Loucy (cell line): ENCODE measurements at regions not wholly inside any gene's neighbourhood (a gene's known extent, or its start where the extent isn't known, plus 50 kb on each side); places are given as distances from the start of the nearest gene placed in this dataset.

Source experiments
- H2AFZ ChIP-seq: fragments of 200-600 bp; sonication (generic); 2 replicates; pipeline ENCODE4 v1.6.0; 2016; ENCODE audit warnings: antibody characterized with exemption, mild to moderate bottlenecking, low read length, moderate library complexity
- H3F3A ChIP-seq: fragments of 200-600 bp; 2 replicates; pipeline ENCODE4 v1.6.0; 2016; ENCODE audit warnings: antibody characterized with exemption, low read depth, mild to moderate bottlenecking
- H3K27me3 ChIP-seq: fragments of 200-600 bp; sonication (generic); 2 replicates; pipeline ENCODE4 v1.6.1; 2014; ENCODE audit warnings: low read length, mild to moderate bottlenecking; ENCODE audit not compliant: insufficient read depth, poor library complexity, severe bottlenecking
- H3K36me3 ChIP-seq: fragments of 200-600 bp; sonication (generic); 2 replicates; pipeline ENCODE4 v1.6.1; 2016; ENCODE audit warnings: low read length; ENCODE audit not compliant: insufficient read depth
- H3K4me1 ChIP-seq: fragments of 200-600 bp; sonication (generic); 2 replicates; pipeline ENCODE4 v1.5.1; 2014; ENCODE audit warnings: low read length, mild to moderate bottlenecking; ENCODE audit not compliant: insufficient read depth, poor library complexity, severe bottlenecking
- H3K4me2 ChIP-seq: fragments of 200-600 bp; sonication (generic); 2 replicates; pipeline ENCODE4 v1.6.0; 2014; ENCODE audit warnings: antibody characterized with exemption, low read length, low read depth, mild to moderate bottlenecking; ENCODE audit not compliant: poor library complexity, severe bottlenecking
- H3K4me3 ChIP-seq: fragments of 200-600 bp; sonication (generic); 2 replicates; pipeline ENCODE4 v1.5.1; 2014; ENCODE audit warnings: low read length, mild to moderate bottlenecking, mixed read lengths; ENCODE audit not compliant: poor library complexity, severe bottlenecking
- H3K79me2 ChIP-seq: fragments of 200-600 bp; sonication (generic); 2 replicates; pipeline ENCODE4 v1.6.1; 2014; ENCODE audit warnings: low read length; ENCODE audit not compliant: insufficient read depth
- H3K9ac ChIP-seq: fragments of 200-600 bp; sonication (generic); 2 replicates; pipeline ENCODE4 v1.6.0; 2014; ENCODE audit warnings: mild to moderate bottlenecking, low read depth, low read length, moderate library complexity; ENCODE audit not compliant: poor library complexity, severe bottlenecking
- H3K9me2 ChIP-seq: fragments of 200-600 bp; sonication (generic); replicated peaks from 2 replicates; pipeline ENCODE4 v1.6.1; 2016; ENCODE audit warnings: low read depth, low read length, mixed read lengths
- H3K9me3 ChIP-seq: fragments of 200-600 bp; sonication (generic); 2 replicates; pipeline ENCODE4 v1.6.1; 2014; ENCODE audit warnings: mild to moderate bottlenecking, antibody characterized with exemption, low read length, low read depth; ENCODE audit not compliant: insufficient read depth
- H4K20me1 ChIP-seq: fragments of 200-600 bp; sonication (generic); 2 replicates; pipeline ENCODE4 v1.6.0; 2014; ENCODE audit warnings: antibody characterized with exemption, low read length, mild to moderate bottlenecking; ENCODE audit not compliant: insufficient read depth, poor library complexity, severe bottlenecking
- CTCF ChIP-seq: fragments of 200-600 bp; sonication (generic); conservative IDR thresholded peaks from 2 replicates; pipeline ENCODE4 v1.5.1; 2014; ENCODE audit warnings: mild to moderate bottlenecking, antibody characterized with exemption, low read length
- EZH2phosphoT487 ChIP-seq: fragments of 200-600 bp; IDR thresholded peaks from 2 replicates; pipeline ENCODE4 v1.6.1; 2018; ENCODE audit warnings: antibody characterized with exemption, mild to moderate bottlenecking, moderate library complexity, borderline replicate concordance

- Histone ChIP-seq H3K9me2 (no peaks in the 10 kb centered on the region), H3K9ac (no peak overlapping the region), H4K20me1 (no peaks in the 10 kb centered on the region), H3K4me3 (no peak overlapping the region), H3K9me3 (no peaks in the 10 kb centered on the region), H3F3A (no peaks in the 10 kb centered on the region), H3K4me1 (no peaks in the 10 kb centered on the region), H3K79me2 (no peaks in the 10 kb centered on the region), H3K36me3 (no peaks in the 10 kb centered on the region), H3K4me2 (no peak overlapping the region), H3K27me3 (no peaks in the 10 kb centered on the region), H2AFZ (no peak overlapping the region)
- TF ChIP-seq EZH2phosphoT487 (no peak), CTCF (no peak)
Measured at GRCh38 chr13:105972811-105973590, 562.5 kb downstream of the EFNB2 start.

GRCh38 chr13:105972306-105972721, 563.1 kb downstream of the EFNB2 start:
- H3K79me2 ChIP-seq = no peaks in the 10 kb centered on the region
- no peaks in the 10 kb centered on the region for H3K9me3 ChIP-seq
- no peaks in the 10 kb centered on the region for H3K4me1 ChIP-seq
- H3F3A ChIP-seq = no peaks in the 10 kb centered on the region
- no peaks in the 10 kb centered on the region for H3K27me3 ChIP-seq
- H4K20me1 ChIP-seq = no peaks in the 10 kb centered on the region
- H3K4me3 ChIP-seq = no peak overlapping the region
- H3K4me2 ChIP-seq = no peak overlapping the region
- TF ChIP-seq EZH2phosphoT487 (no peak), CTCF (no peak)
- no peaks in the 10 kb centered on the region for H3K36me3 ChIP-seq
- no peak overlapping the region for H3K9ac ChIP-seq
- no peaks in the 10 kb centered on the region for H3K9me2 ChIP-seq
- H2AFZ ChIP-seq = no peak overlapping the region

- H3K79me2 ChIP-seq = no peaks in the 10 kb centered on the region
- H3K9me3 ChIP-seq = no peaks in the 10 kb centered on the region
- H3K9me2 ChIP-seq = no peaks in the 10 kb centered on the region
- TF ChIP-seq EZH2phosphoT487 (no peak), CTCF (no peak)
- H3K36me3 ChIP-seq = no peaks in the 10 kb centered on the region
- no peaks in the 10 kb centered on the region for H3F3A ChIP-seq
- H4K20me1 ChIP-seq = no peaks in the 10 kb centered on the region
- no peaks in the 10 kb centered on the region for H3K4me1 ChIP-seq
- no peaks in the 10 kb centered on the region for H3K27me3 ChIP-seq
- H2AFZ ChIP-seq = no peak overlapping the region
- no peak overlapping the region for H3K4me2 ChIP-seq
- H3K4me3 ChIP-seq = no peak overlapping the region
- no peak overlapping the region for H3K9ac ChIP-seq
Measured at GRCh38 chr13:105971738-105972137, 563.7 kb downstream of the EFNB2 start.
